Fibroblast of skin of back (primary cell): ENCODE measurements at regions not wholly inside any gene's neighbourhood (a gene's known extent, or its start where the extent isn't known, plus 50 kb on each side); places are given as distances from the start of the nearest gene placed in this dataset.

ENCODE experiments used
- DNase-seq: peaks from one replicate; pipeline ENCODE4 v3.0.0-alpha.2; 2013

GRCh38 chr10:2144584-2144983 is 407.3 kb upstream of the ADARB2 start:
- no peak for DNase-seq

- DNase-seq, result no peak
Measured at GRCh38 chr10:2143213-2143835, 406.0 kb upstream of the ADARB2 start.

- no peak for DNase-seq
Measured at GRCh38 chr10:2139746-2140145, 402.4 kb upstream of the ADARB2 start.

GRCh38 chr10:2137549-2138174 is 400.3 kb upstream of the ADARB2 start:
- no peak for DNase-seq

GRCh38 chr10:2130705-2131305 is 393.5 kb upstream of the ADARB2 start:
- DNase-seq, result no peak

- no peak for DNase-seq
Measured at GRCh38 chr10:2128991-2129390, 391.7 kb upstream of the ADARB2 start.

GRCh38 chr10:2124135-2124534 is 386.8 kb upstream of the ADARB2 start:
- no peak for DNase-seq

GRCh38 chr10:2122431-2123124 is 385.3 kb upstream of the ADARB2 start:
- no peak for DNase-seq

- no peak for DNase-seq
Measured at GRCh38 chr10:2121929-2122328, 384.6 kb upstream of the ADARB2 start.

GRCh38 chr10:2121315-2121714 is 384.0 kb upstream of the ADARB2 start:
- no peak for DNase-seq

GRCh38 chr10:2120746-2121145 is 383.4 kb upstream of the ADARB2 start:
- no peak for DNase-seq

GRCh38 chr10:2119316-2119715 is 382.0 kb upstream of the ADARB2 start:
- peak; percentile 9 for DNase-seq

GRCh38 chr10:2118201-2118600 is 380.9 kb upstream of the ADARB2 start:
- no peak for DNase-seq

GRCh38 chr10:2117641-2118040 is 380.3 kb upstream of the ADARB2 start:
- DNase-seq, result no peak

- DNase-seq, result peak; percentile 43
Measured at GRCh38 chr10:2111965-2112364, 374.6 kb upstream of the ADARB2 start.

- no peak for DNase-seq
Measured at GRCh38 chr10:2108496-2108895, 371.2 kb upstream of the ADARB2 start.

- DNase-seq, result no peak
Measured at GRCh38 chr10:2106641-2107040, 369.3 kb upstream of the ADARB2 start.

GRCh38 chr10:2099321-2099720 is 362.0 kb upstream of the ADARB2 start:
- no peak for DNase-seq

- DNase-seq, result no peak
Measured at GRCh38 chr10:2097937-2098336, 360.6 kb upstream of the ADARB2 start.

- DNase-seq, result no peak
Measured at GRCh38 chr10:2094171-2094570, 356.8 kb upstream of the ADARB2 start.

GRCh38 chr10:2083591-2083990 is 346.3 kb upstream of the ADARB2 start:
- no peak for DNase-seq

GRCh38 chr10:2081501-2081900 is 344.2 kb upstream of the ADARB2 start:
- no peak for DNase-seq

GRCh38 chr10:2079603-2080078 is 342.3 kb upstream of the ADARB2 start:
- DNase-seq, result no peak

- DNase-seq, result no peak
Measured at GRCh38 chr10:2077231-2077630, 339.9 kb upstream of the ADARB2 start.
